IPS-NIHi7 (cell line): ENCODE measurements at regions not wholly inside any gene's neighbourhood (a gene's known extent, or its start where the extent isn't known, plus 50 kb on each side); places are given as distances from the start of the nearest gene placed in this dataset.

Experiments used
- DNase-seq: peaks from one replicate; pipeline ENCODE4 v3.0.0; 2012; ENCODE audit warnings: mixed read lengths; ENCODE audit errors: extremely low spot score

DNA sequence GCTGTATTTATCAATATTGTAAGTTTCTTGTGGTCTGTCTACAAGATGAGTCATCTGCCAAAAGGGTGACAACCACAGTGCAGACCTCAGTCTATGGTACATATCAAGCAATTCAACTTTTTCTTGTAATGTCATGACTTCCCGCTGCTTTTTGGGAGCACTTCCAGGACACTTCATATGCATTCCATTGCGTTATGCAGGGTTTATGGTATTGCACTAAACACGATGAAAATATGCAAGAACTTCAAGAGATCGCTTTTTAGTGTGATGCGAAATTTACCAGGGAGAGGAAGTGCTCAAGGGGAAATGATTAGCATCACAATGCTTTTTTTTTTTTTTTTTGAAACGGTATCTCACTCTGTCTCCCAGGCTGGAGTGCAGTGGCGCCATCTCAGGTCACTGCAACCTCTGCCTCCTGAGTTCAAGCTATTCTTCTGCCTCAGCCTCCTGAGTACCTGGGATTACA, 166.5 kb downstream of the TFAP2A start:
- no peak for DNase-seq

DNA sequence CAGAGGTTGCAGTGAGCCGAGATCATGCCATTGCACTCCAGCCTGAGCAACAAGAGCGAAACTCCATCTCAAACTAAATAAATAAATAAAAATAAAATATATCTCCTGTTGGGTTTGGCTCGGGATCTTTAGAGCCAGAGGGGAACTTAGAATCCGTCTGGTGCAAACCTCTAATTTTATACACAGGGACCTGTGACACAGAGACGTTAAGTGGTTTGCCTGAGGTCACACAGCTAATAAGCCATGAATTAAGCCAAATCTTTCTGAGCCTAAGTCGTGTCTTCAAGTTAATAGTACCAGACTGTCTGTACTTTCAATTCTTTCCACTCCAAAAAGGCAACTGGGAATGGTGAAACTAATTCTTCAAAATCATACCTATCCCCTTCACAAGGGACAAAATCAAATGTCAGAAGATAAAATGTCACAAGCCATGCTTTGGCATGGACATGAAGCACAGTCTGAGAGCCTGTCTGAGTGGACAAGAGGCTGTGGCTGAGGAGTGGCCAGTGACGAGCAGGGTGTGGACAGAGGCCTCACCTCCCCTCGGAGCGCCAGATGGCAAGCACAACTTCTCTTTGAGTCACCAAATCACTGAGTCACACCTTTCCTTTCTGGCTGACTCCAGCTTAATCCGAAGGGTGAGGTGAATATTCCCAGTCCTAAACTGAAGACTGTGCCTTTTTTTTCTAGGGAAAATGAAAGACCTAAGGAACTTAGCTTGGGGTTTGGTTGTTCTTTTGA, 177.4 kb downstream of the TFAP2A start:
- no peak for DNase-seq

DNA sequence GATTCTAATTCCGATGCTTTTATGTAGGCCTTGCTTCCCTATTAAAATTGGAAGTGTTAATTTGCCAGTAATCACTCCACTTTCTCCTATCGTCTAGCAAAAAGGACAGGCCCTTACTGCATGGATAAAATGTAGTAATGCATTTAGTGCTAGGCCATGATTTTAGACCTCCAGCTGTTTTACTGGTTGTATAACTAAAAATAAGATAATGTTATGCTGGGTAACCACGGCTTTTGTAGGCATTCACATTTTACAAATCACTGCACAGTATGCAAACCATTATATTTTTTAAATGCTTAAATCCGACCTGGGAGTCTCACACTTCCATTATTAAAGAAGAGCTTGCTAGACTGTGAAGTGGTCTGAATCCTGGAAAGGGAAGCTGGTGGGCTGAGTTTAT, 179.5 kb downstream of the TFAP2A start:
- DNase-seq, result no peak

DNA sequence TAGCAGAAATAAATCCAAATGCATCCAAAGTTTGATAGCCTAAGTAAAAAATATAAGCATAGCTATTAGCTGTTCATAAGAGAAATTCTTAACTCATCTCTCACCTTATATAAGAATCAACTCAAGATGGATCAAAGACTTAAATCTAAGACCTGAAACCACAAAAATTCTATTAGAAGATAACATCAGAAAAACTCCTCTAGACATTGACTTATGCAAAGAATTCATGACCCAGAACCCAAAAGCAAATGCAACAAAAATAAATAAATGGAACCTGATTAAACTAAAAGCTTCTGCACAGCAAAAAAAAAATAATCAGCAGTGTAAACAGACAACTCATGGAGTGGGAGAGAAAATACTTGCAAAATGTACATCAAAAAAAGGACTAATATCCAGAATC, 184.3 kb downstream of the TFAP2A start:
- no peak for DNase-seq

DNA sequence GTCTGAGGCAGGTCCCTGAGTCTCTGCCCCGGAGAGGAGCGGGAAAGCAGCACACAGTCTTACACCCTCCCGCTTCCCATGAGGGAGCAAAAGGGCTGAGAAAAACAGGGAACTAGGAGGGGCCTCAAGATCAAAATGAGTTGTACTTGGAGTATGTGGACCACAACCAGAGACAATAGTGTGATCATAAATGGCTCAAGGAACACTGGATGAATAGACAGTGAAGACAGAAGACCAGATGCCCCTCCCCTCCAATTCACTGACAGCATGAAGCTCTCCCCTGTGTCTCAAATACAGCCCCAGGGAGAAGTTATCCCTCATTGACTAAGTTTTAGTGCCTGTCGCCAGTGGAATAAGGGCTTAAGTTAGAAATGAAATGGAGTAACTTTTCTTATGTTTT, 191.0 kb downstream of the TFAP2A start:
- DNase-seq, result no peak

DNA sequence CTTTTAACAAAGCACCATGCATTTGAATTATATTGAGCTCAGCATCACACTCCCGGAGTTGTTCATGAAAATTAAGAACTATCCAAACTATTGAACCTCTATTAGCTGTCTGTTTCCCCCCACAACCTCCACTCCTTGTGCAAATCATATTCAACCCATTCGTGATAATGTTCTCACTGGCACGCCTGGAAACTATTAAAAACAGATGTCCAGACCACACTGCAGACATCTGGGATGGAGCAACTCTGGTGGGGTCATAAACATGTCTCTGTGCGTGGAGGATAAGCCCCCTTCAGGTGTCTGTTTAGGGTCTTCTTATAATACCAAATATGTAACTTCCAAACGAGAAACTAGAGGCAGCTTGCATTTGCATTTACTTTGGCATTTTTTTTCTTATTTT, 193.7 kb downstream of the TFAP2A start:
- no peak for DNase-seq

DNA sequence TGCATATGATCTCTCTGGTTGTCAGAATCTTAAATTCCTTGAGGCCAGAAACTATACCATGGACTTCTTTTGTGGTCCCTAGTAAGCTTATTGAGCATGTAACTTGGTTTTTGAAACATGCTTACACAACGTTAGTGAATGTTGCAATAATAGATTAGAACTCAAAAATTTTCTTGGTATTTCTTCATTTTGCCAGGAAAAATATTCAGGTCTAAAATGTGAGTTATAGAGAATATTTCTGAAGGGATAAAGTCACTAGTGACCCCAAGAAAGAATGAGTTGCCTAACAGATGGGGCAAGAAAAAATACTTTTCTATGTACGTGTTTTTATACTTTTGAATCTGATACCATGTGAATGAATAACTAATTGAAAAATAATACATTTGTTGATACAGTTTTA, 195.4 kb downstream of the TFAP2A start:
- no peak for DNase-seq

DNA sequence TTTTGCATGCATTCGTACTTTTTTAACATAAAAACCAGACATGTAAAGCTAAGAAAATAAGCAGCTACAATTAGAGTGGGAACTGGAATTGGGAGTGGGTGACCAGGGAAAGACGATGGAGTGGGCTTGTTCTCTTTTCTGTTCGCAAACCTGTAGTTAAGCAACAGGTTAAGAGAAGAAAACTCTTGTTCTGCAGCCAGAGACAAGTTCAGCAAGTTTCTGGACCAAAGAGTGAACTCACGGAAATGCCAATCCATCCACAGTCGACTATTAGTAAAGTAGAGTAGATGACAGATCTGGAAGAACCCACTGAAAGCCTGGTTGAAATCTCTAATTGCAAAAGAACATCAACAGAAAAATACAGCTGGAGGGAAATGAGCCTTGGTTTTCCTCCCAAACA, 197.8 kb downstream of the TFAP2A start:
- no peak for DNase-seq

DNA sequence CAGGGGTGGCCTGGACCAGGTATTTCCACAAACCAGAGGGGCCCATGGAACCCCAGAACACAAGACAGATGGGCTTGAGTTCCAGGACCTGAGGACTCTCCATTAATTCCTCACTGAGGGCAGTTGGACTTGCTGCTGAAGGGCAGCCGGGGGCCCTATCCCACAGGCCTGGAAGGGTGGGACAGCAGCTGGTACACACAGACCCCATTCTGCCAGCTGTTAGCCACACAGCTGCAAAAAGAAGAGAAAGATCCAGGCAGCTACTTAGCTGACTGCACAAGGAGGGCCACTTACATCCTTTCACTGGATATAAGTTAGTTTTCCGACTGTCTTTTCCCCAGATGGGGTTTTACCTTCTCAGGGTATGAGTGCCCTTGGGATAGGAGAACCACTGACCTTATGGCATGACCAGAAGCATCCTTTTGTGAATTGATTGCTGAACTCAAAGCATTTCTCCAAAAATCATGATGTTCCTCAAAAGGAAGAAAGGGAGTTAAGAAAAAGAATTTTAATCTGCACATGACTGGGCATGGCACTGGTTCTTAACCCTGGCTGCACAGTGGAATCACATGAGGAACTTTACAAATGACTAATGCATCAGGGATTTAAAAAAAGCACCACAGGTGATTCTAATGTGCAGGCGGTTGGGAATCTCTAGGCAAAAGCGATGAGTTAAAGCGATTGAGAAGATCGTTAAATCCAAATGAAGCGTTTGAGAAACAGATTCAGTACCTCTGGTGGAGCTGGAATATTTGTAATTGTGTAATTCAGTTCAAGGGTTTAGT, 199.4 kb downstream of the TFAP2A start:
- DNase-seq, result no peak

DNA sequence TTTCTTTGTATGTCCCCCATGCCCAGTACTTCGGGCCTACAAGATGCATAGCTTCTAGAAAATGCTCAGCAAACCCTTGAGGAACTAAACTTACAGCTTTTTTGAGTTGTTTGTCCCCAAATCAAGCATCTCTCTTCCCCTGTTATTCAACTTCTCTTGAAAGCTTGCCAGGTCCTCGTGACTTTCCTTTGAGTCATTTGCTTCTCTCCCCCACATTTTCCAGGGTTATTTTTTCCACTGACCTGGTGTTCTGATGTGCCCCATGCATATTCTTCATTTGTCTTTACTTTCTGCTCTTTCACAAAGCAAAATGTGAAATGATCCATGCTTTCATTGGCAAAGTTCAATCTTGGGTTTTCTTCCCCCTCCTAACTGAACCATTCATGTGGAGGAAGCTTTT, 204.8 kb downstream of the TFAP2A start:
- no peak for DNase-seq

DNA sequence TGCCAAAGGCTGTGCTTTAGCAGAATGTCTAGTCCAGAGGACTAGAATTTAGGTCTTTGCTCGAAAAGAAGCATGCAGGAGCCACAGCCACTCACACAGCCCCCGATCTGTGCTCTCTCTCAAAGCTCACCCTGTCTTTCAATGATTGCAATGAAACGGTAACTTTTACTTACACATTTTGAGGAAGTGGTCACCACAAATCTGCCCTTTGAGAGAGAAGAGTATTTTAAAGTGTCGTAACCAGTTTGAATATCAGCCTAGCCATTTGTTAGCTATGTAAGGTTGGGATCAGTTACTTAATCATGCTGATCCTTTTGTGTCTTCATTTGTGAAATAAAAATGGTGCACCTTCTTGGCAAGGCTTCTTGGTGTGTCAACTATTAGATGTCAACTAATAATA, 209.0 kb downstream of the TFAP2A start:
- no peak for DNase-seq

DNA sequence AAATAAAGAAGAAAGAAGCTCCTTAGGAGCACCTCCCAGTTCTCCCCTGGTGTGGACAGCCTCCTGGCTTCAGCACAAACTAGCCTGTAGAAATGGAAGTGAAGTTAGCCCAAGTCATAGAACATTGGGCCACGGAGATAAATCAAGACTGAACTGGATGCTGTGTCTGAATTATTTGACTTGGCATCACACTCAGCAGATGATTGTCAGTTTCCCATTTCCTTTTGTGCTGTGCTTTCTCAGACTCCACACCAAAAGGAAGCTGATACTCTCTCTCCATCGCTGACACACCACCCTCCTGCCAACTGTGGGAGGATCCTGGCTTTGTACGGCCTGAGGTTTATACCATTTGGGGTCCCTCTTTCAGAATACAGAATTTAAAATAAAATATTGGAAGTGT, 209.8 kb downstream of the TFAP2A start:
- no peak for DNase-seq

DNA sequence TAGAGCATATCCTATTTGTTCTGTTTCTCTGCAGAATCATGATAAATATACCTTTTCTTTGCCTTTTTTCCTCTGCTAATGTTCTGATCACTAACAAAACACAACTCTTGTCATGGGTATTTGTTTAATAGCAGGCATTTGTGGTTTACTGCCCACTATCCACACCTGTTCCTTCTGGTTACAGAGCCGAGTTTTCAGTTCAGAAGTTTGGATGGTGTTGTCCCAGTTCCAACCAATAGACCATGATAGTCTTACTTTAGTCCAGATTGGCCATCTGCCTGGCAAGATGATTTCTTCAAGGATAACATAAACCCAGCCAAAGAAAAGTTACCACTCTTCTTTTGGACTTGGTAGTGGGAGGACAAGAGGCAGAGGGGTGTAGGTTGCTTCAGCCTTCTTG, 211.2 kb downstream of the TFAP2A start:
- DNase-seq, result no peak

DNA sequence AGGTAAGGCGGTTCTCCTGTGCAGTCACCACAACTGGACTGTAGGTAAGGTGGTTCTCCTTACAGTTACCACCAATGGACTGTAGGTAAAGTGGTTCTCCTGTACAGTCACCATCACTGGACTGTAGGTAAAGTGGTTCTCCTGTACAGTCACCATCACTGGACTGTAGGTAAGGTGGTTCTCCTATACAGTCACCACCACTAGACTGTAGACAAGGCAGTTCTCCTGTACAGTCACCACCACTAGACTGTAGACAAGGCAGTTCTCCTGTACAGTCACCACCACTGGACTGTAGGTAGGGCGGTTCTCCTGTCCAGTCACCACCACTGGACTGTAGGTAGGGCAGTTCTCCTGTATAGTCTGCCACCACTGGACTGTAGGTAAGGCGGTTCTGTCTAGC, 212.3 kb downstream of the TFAP2A start:
- DNase-seq, result no peak

DNA sequence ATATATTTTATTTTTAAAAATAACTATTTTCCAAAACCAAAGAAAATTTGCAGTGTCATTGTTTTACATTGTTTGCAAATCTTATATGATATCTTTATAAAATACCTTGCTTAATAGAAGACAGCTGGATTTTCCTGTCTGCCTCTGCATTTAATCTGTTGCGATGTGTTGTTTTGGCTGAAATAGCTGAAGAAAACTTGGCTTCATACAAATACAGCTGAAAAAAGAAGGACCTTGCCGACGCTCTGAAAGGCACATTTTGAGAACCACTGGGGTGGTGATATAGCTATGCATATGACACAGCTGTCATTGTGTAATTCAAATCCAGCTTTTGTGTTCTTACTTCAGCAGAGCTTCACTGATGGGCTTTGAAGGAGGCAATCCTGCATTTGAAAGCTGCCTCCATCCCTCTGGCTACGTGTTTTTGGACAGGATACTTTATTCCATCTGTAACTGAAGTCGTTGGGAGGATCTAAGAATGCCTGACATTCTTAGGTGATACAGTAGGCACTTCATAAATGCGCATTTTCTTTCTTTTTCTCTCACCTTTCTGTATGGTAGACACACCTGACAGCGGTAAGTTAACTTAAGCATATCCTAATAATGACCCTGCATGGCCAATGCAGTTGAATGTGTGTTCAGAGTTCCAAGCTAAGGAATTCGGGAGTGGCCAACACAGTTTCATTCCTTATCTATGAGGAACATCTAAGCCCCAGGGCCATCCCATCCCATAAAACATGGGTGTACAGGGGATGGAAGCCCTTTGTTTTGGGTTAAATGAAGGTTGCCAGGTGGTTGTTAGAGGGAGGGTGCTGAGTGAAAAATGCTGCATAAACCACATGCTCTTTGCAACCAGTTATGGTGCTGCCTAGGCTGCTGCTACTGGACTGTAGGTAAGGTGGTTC, 213.0 kb downstream of the TFAP2A start:
- DNase-seq, result no peak

DNA sequence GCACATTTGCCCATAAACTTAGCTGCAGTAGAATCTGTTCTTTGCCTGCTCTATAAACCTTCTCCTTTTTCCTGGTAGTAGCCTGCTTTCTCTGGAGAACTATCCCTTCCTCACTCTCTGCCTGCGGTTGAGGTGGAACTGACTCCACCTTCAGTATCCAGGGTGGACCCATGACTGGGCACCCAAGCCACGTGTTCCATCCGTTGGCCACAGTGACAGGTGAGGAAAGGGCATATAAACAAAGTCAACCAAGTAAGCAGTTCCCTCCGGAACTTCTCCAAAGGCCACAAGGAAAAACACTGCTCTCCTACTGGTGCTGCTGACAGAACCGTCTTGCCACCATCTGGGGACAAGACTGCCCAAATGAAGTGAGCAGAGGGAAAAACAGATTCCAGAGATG, 218.8 kb downstream of the TFAP2A start:
- no peak for DNase-seq

DNA sequence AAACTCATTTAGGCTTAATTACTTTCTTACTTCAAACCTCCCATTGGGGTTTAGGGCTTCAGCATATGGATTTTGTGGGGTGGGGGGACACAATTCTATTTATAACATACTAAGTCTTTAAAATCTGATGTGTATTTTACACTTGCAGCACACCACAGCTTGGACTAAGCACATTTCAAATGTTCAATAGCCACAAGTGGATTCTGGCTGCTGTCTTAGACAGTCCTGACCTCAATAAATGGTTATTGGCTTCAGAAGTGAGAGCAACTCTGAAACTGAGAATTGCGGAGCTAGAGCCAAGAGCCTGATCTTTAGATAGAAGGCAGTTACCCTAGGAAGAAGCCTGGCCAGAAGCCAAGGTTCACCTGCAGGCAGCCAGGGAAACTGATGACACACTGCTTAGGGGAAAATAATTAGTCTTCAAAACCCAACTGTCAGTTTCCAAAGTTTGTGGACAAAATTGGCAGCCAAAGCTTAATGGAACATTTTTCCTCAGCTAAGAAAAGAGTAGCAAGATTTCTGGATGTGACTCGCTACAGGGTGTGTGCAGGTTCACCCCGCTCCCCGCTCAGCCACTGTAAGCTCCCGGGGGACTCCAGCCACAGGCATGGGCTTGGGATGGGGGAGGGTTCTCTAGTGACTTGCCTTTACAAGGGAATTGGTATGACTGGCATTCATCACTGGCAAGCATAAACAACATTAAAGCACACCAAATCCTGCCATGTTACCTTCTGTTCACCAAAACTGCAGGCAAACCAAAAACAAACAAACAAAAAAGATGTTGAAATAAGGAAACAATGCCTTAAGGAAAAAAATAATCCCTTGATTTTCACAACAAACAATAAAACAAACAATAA, 219.8 kb downstream of the TFAP2A start:
- DNase-seq, result no peak

DNA sequence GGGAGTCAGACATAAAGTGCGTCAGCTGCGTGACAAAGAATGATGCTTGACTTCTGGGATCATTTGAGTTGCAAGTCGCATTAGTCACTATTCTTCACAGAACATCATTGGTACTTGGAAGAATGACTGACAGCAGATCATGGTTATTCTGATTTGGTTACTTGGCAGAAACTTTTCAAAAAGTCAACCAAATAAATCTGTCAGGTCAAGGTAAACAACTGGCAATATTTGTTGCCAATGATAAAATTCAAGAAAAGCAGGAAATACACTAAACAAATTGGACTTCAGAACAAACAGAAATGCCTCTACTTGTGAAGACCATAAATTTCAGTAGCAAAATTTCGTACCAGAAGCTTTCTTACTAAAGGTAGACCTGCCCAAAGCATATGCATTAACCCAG, 221.6 kb downstream of the TFAP2A start:
- DNase-seq, result no peak

DNA sequence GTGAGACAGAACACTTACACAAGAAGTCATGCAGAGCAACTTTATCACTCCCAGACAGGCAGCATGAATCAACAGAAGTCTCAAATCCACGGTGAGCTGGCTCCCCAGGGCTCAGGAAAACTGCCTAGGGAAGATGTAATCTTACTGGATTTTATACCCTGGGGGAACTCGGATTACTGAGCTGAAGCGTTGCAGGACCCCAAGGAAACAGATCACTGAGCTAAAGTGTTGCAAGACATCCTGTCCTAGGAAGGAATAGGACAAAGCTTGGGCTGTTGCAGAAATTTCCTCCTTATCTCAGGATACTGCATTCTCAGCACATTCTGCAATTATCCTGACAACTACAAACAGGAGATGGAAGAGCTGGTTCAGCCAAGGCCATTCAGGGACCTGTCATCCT, 224.8 kb downstream of the TFAP2A start:
- no peak for DNase-seq

DNA sequence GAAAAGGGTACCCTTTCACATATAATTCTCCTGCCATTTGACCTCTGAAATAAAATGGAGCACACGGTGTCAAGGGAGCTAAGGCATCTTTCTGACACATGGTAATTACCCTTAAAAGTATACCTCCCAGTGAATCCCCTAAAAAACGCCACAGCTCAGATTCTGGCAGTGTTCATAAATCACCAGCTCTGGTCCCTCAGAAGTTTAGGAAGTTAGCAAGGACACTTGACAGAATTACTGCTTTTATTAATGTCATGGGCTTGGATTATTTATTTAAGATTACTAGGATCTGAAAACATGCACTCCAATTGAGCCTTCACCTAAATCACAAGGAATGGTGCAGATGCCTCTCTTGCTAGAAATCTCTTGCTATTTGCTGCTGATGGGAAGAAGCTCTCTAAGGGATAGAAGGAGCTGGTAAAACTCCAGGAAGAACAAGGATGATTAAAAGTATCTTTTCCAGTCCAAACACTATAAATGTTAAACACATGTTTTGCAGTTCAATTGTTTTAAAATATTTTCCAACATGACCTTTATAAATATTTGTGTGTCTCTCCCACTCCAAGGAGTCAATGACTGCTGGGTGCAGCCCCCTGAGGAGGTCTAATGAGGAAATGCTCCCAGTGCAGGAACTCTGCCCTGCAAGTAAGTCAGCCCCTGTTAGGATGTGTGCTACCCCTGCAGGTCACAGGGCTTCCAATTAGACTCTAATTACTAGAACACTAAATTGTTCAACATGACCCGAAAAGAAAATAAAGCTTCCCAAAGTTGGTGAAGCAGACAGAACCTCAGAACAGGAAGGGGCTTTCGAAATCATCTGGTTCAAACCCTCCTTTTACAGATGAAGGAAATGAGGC, 230.3 kb downstream of the TFAP2A start:
- DNase-seq, result no peak
